HepG2 (cell line): ENCODE measurements at regions not wholly inside any gene's neighbourhood (a gene's known extent, or its start where the extent isn't known, plus 50 kb on each side); places are given as distances from the start of the nearest gene placed in this dataset.

Experiments used
- ATAC-seq: fragments of 200-7000 bp; cut with Tn5 transposase; 3 replicates; pipeline ENCODE4 v1.9.1; 2020; ENCODE audit warnings: mild to moderate bottlenecking, moderate library complexity
- BruUV-seq: library from RNA; stranded (reverse); fragments of 400-500 nt; replicated peaks from 2 replicates; lab custom pipeline; 2021; lab: Mats Ljungman, UMichigan
- CTCF ChIA-PET: fragments of 300-600 bp; formaldehyde crosslinking; extraction: SDS; loops from one replicate; lab custom pipeline; 2021; ENCODE audit warnings: low total read pairs, inconsistent platforms, low intra/inter-chr PET ratio; lab: Yijun Ruan, JAX
- POLR2A ChIA-PET: fragments of 350-600 bp; sonication (Branson Sonifier 250); formaldehyde crosslinking; loops from one replicate; lab custom pipeline; 2020; ENCODE audit warnings: antibody characterized with exemption, inconsistent platforms; lab: Yijun Ruan, JAX
- DNase-seq: peaks from one replicate; pipeline ENCODE4 v3.0.0-alpha.2; 2015; ENCODE audit warnings: low spot score
- FAIRE-seq: peaks from 3 replicates; lab custom pipeline; 2011; peaks lifted over from hg19 to GRCh38; lab: Jason Lieb, UNC
- H2AFZ ChIP-seq: one replicate; pipeline ENCODE4 v1.6.1; 2011; ENCODE audit warnings: low read length, inconsistent platforms
- H3K27ac ChIP-seq: fragments of 300-600 bp; 3 replicates; pipeline ENCODE4 v1.8.0; 2011; ENCODE audit warnings: mixed run types, mild to moderate bottlenecking, mixed read lengths, low read length, inconsistent platforms; ENCODE audit not compliant: insufficient read depth; ENCODE audit errors: extremely low read length
- H3K27me3 ChIP-seq, 2 experiments: fragments of 200-600 bp in 1 of 2; 2 replicates in 1 of 2; 3 replicates in 1 of 2; pipeline versions ENCODE4 v1.6.0 to v1.8.0; 2011; ENCODE audit warnings: low read length in 2 of 2, mild to moderate bottlenecking in 2 of 2, moderate library complexity in 2 of 2, inconsistent platforms in 1 of 2; ENCODE audit not compliant: insufficient read depth in 2 of 2, control insufficient read depth in 1 of 2
- H3K36me3 ChIP-seq, 2 experiments: fragments of 200-600 bp in 1 of 2; replicated peaks in 1 of 2; 2 replicates in 1 of 2; 3 replicates in 1 of 2; pipeline versions ENCODE4 v1.5.1 to v1.8.0; 2011; ENCODE audit warnings: low read length in 2 of 2, inconsistent platforms in 1 of 2; ENCODE audit not compliant: insufficient read depth in 2 of 2, control insufficient read depth in 1 of 2
- H3K4me1 ChIP-seq: 2 replicates; pipeline ENCODE4 v1.5.1; 2012; ENCODE audit warnings: low read length, inconsistent platforms; ENCODE audit not compliant: insufficient read depth
- H3K4me2 ChIP-seq: 2 replicates; pipeline ENCODE4 v1.6.0; 2011; ENCODE audit warnings: low read depth, low read length, inconsistent platforms
- H3K4me3 ChIP-seq, 3 experiments: fragments of 200-600 bp in 1 of 3; sonication (generic), shearing (Covaris generic) in 1 of 3; replicated peaks in 1 of 3; 2 replicates each; pipeline ENCODE4 v1.5.1; 2011 to 2016; ENCODE audit warnings: low read length in 3 of 3, inconsistent platforms in 2 of 3, low read depth in 2 of 3, mild to moderate bottlenecking in 2 of 3, control low read depth in 1 of 3, mixed read lengths in 1 of 3; ENCODE audit not compliant: insufficient read depth in 1 of 3
- H3K79me2 ChIP-seq: one replicate; pipeline ENCODE4 v1.6.1; 2011; ENCODE audit warnings: low read length, inconsistent platforms; ENCODE audit not compliant: insufficient read depth
- H3K9ac ChIP-seq: 2 replicates; pipeline ENCODE4 v1.6.0; 2011; ENCODE audit warnings: mild to moderate bottlenecking, low read depth, low read length, inconsistent platforms; ENCODE audit not compliant: insufficient read depth
- H3K9me3 ChIP-seq: 2 replicates; pipeline ENCODE4 v1.5.1; 2012; ENCODE audit warnings: mild to moderate bottlenecking, low read length
- H4K20me1 ChIP-seq: 2 replicates; pipeline ENCODE4 v1.6.0; 2011; ENCODE audit warnings: inconsistent platforms, mild to moderate bottlenecking, low read length, moderate library complexity; ENCODE audit not compliant: insufficient read depth
- ARID4A ChIP-seq: sonication (generic); formaldehyde crosslinking; IDR thresholded peaks from 2 replicates; pipeline ENCODE4 v1.5.0; 2020; ENCODE audit warnings: mild to moderate bottlenecking, missing genetic modification reagents, borderline replicate concordance
- NKX3-1 ChIP-seq: sonication (generic); formaldehyde crosslinking; IDR thresholded peaks from 2 replicates; pipeline ENCODE4 v1.5.0; 2020; ENCODE audit warnings: missing genetic modification reagents
- PBX2 ChIP-seq: IDR thresholded peaks from 2 replicates; pipeline ENCODE4 v1.6.1; 2016; ENCODE audit warnings: control low read depth
- PRDM10 ChIP-seq: sonication (generic); formaldehyde crosslinking; IDR thresholded peaks from 2 replicates; pipeline ENCODE4 v1.4.0; 2020; ENCODE audit warnings: low read depth, missing genetic modification reagents
- ZBTB10 ChIP-seq: sonication (generic); formaldehyde crosslinking; IDR thresholded peaks from 2 replicates; pipeline ENCODE4 v1.4.0; 2020; ENCODE audit warnings: missing genetic modification reagents, borderline replicate concordance
- ZNF766 ChIP-seq: sonication (generic); formaldehyde crosslinking; IDR thresholded peaks from 2 replicates; pipeline ENCODE4 v1.5.0; 2020; ENCODE audit warnings: missing genetic modification reagents, borderline replicate concordance
- ZNF83 ChIP-seq: sonication (generic); formaldehyde crosslinking; IDR thresholded peaks from 2 replicates; pipeline ENCODE4 v1.4.0; 2020; ENCODE audit warnings: missing genetic modification reagents, mild to moderate bottlenecking, borderline replicate concordance
- WGBS: methylation state at CpG from one replicate; pipeline ENCODE4 v1.1.6; 2017; ENCODE audit warnings: low lambda C conversion rate; 5-methylcytosine and 5-hydroxymethylcytosine counted together
- in situ Hi-C: cut with HindIII; loops from 2 replicates; pipeline ENCODE4 v1.10.0; 2017; ENCODE audit warnings: low pct_unique_long_range_greater_than_20kb; ENCODE audit not compliant: extremely low pct_ligation_motif_present
- intact Hi-C: fragments of 100-400 bp; cut with micrococcal nuclease; formaldehyde crosslinking; loops from one replicate; pipeline ENCODE4 v1.10.0; 2022; ENCODE audit not compliant: unreplicated experiment
- TF ChIP-seq, protein P1 (sequence below): sonication (generic); formaldehyde crosslinking; IDR thresholded peaks from 2 replicates; pipeline ENCODE4 v1.8.0; 2022; ENCODE audit warnings: mild to moderate bottlenecking, missing genetic modification reagents, borderline replicate concordance

DNA sequence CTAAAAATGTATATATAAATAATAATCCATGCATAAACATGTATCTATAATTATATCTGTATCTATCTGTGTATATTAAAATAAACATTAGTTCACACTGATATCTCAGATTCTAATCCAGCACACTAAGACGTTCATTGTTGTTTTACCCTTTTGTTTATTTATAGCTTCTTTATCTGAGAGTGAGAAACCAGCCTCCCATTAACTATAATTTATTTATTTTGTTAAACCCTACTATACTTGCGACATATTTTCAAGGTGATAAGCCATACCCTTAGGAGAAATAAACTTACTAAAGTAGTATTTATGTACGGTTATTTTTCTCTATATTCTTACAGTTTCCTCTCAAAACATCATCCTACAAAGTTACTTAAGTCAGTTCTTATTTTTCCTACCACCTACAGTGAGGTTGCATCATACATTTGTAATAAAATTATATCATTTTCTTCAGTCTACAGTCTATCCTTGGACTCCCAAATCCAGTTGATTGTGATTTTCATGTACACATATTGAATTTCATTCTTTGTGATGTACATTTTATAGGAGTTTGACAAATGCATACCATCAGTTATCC lies 726.4 kb upstream of the FAM174A start:
- H3K27ac ChIP-seq, result no peak overlapping the region
- no peaks in the 10 kb centered on the region for H4K20me1 ChIP-seq
- DNase-seq (no peak), FAIRE-seq (no peak), ATAC-seq (no peak)
- no TSS peak for BruUV-seq
- no peaks in the 10 kb centered on the region for H3K9me3 ChIP-seq
- no peak overlapping the region for H3K9ac ChIP-seq
- no peak overlapping the region for H3K4me2 ChIP-seq
- intact Hi-C loops, result no loop called here
- no peaks in the 10 kb centered on the region for H3K4me1 ChIP-seq
- ChIA-PET CTCF (no interaction called here), POLR2A (no interaction called here)
- no peak overlapping the region for H2AFZ ChIP-seq
- in situ Hi-C loops, result no loop called here
- H3K79me2 ChIP-seq, result no peaks in the 10 kb centered on the region
- no peaks in the 10 kb centered on the region for H3K36me3 ChIP-seq
- WGBS, result 8% methylated on average over 3 of the region's 3 CpGs
- TF ChIP-seq PBX2 (CRISPR knock-in tag) (no peak), ARID4A (no peak), ZNF83 (CRISPR knock-in tag) (no peak), ZNF766 (CRISPR knock-in tag) (no peak), ZBTB10 (CRISPR knock-in tag) (no peak), NKX3-1 (CRISPR knock-in tag) (no peak), PRDM10 (CRISPR knock-in tag) (no peak)
- TF ChIP-seq, protein P1, sequence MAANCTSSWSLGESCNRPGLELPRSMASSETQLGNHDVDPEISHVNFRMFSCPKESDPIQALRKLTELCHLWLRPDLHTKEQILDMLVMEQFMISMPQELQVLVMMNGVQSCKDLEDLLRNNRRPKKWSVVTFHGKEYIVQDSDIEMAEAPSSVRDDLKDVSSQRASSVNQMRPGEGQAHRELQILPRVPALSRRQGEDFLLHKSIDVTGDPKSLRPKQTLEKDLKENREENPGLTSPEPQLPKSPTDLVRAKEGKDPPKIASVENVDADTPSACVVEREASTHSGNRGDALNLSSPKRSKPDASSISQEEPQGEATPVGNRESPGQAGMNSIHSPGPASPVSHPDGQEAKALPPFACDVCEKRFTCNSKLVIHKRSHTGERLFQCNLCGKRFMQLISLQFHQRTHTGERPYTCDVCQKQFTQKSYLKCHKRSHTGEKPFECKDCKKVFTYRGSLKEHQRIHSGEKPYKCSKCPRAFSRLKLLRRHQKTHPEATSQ (CRISPR knock-in tag), result no peak
- no peak overlapping the region for H3K4me3 ChIP-seq
- no peaks in the 10 kb centered on the region for H3K27me3 ChIP-seq
